Neural progenitor cell (in vitro differentiated cells): ENCODE measurements at regions not wholly inside any gene's neighbourhood (a gene's known extent, or its start where the extent isn't known, plus 50 kb on each side); places are given as distances from the start of the nearest gene placed in this dataset.

Experiments
- DNase-seq: peaks from one replicate; pipeline ENCODE4 v3.0.0-alpha.2; 2016; ENCODE audit warnings: low spot score
- H2AFZ ChIP-seq: fragments of 200-600 bp; sonication (generic); replicated peaks from 2 replicates; pipeline ENCODE4 v1.6.1; 2016; ENCODE audit warnings: antibody characterized with exemption
- H3F3A ChIP-seq: fragments of 200-600 bp; sonication (generic); 2 replicates; pipeline ENCODE4 v1.6.1; 2016; ENCODE audit warnings: antibody characterized with exemption, low read depth
- H3K27ac ChIP-seq: fragments of 200-600 bp; sonication (generic); 2 replicates; pipeline ENCODE4 v1.5.1; 2016; ENCODE audit warnings: mild to moderate bottlenecking
- H3K27me3 ChIP-seq: fragments of 200-600 bp; sonication (generic); 2 replicates; pipeline ENCODE4 v1.6.1; 2016; ENCODE audit warnings: mild to moderate bottlenecking, moderate library complexity
- H3K36me3 ChIP-seq: fragments of 200-600 bp; sonication (generic); 2 replicates; pipeline ENCODE4 v1.5.1; 2016
- H3K4me1 ChIP-seq: fragments of 200-600 bp; sonication (generic); 2 replicates; pipeline ENCODE4 v1.6.1; 2016; ENCODE audit warnings: mixed run types
- H3K4me2 ChIP-seq: fragments of 200-600 bp; sonication (generic); 2 replicates; pipeline ENCODE4 v1.6.1; 2016
- H3K4me3 ChIP-seq: fragments of 200-600 bp; sonication (generic); 2 replicates; pipeline ENCODE4 v1.5.1; 2016
- H3K79me2 ChIP-seq: fragments of 200-600 bp; sonication (generic); 2 replicates; pipeline ENCODE4 v1.6.1; 2016; ENCODE audit warnings: low read depth
- H3K9ac ChIP-seq: fragments of 200-600 bp; sonication (generic); 2 replicates; pipeline ENCODE4 v1.6.1; 2016
- H3K9me3 ChIP-seq: fragments of 200-600 bp; sonication (generic); 2 replicates; pipeline ENCODE4 v1.5.1; 2016; ENCODE audit warnings: low read depth
- H4K20me1 ChIP-seq: fragments of 200-600 bp; sonication (generic); 2 replicates; pipeline ENCODE4 v1.6.1; 2016; ENCODE audit warnings: low read depth
- H3K27ac Mint-ChIP-seq: 3 replicates; pipeline ENCODE4 v1.8.0; 2021; ENCODE audit warnings: mixed read lengths
- H3K27me3 Mint-ChIP-seq: 2 replicates; pipeline ENCODE4 v1.8.0; 2022; ENCODE audit warnings: low read depth, mild to moderate bottlenecking, inconsistent platforms, moderate library complexity, mixed read lengths; ENCODE audit not compliant: insufficient read depth
- H3K36me3 Mint-ChIP-seq: 3 replicates; pipeline ENCODE4 v1.8.0; 2021; ENCODE audit warnings: mixed read lengths
- H3K4me1 Mint-ChIP-seq: 3 replicates; pipeline ENCODE4 v1.8.0; 2021; ENCODE audit warnings: mixed read lengths
- H3K4me3 Mint-ChIP-seq: 3 replicates; pipeline ENCODE4 v1.8.0; 2021; ENCODE audit warnings: mild to moderate bottlenecking, moderate library complexity, mixed read lengths
- H3K9me3 Mint-ChIP-seq: 3 replicates; pipeline ENCODE4 v1.8.0; 2020; ENCODE audit warnings: mixed read lengths
- CTCF ChIP-seq: fragments of 200-600 bp; sonication (generic); IDR thresholded peaks from 2 replicates; pipeline ENCODE4 v1.5.1; 2017; ENCODE audit warnings: antibody characterized with exemption, mild to moderate bottlenecking
- EZH2 ChIP-seq: fragments of 200-600 bp; sonication (generic); IDR thresholded peaks from 2 replicates; pipeline ENCODE4 v1.6.1; 2017; ENCODE audit warnings: antibody characterized with exemption, mild to moderate bottlenecking, moderate library complexity
- EZH2phosphoT487 ChIP-seq: fragments of 200-600 bp; sonication (generic); IDR thresholded peaks from 2 replicates; pipeline ENCODE4 v1.6.1; 2017; ENCODE audit warnings: antibody characterized with exemption

GRCh38 chr6:16852671-16853070 lies 91.4 kb upstream of the ATXN1 start:
- no peaks in the 10 kb centered on the region for H3K27me3 Mint-ChIP-seq
- Histone ChIP-seq H3K79me2 (no peaks in the 10 kb centered on the region), H3F3A (no peaks in the 10 kb centered on the region), H3K36me3 (no peaks in the 10 kb centered on the region), H3K27ac (no peak overlapping the region), H3K4me1 (peaks cover 4% of the 10 kb centered on the region), H3K9ac (no peak overlapping the region), H3K9me3 (no peaks in the 10 kb centered on the region), H3K4me2 (no peak overlapping the region), H3K27me3 (no peaks in the 10 kb centered on the region), H3K4me3 (no peak overlapping the region), H4K20me1 (no peaks in the 10 kb centered on the region), H2AFZ (no peak overlapping the region)
- TF ChIP-seq EZH2 (no peak), EZH2phosphoT487 (no peak)
- H3K36me3 Mint-ChIP-seq = no peaks in the 10 kb centered on the region
- no peak for DNase-seq
- no peak overlapping the region for H3K27ac Mint-ChIP-seq
- no peak overlapping the region for H3K4me3 Mint-ChIP-seq
- H3K4me1 Mint-ChIP-seq = peaks cover 18% of the 10 kb centered on the region
- no peaks in the 10 kb centered on the region for H3K9me3 Mint-ChIP-seq

- no peaks in the 10 kb centered on the region for H3K79me2 ChIP-seq
- H3K4me1 Mint-ChIP-seq = peaks cover 18% of the 10 kb centered on the region
- H3K9me3 ChIP-seq = no peaks in the 10 kb centered on the region
- H3K4me1 ChIP-seq = peaks cover 4% of the 10 kb centered on the region
- no peaks in the 10 kb centered on the region for H3K9me3 Mint-ChIP-seq
- H3K9ac ChIP-seq = no peak overlapping the region
- no peak overlapping the region for H3K4me2 ChIP-seq
- H3K4me3 ChIP-seq = no peak overlapping the region
- no peaks in the 10 kb centered on the region for H3K36me3 ChIP-seq
- H3F3A ChIP-seq = no peaks in the 10 kb centered on the region
- H3K36me3 Mint-ChIP-seq = no peaks in the 10 kb centered on the region
- H3K4me3 Mint-ChIP-seq = no peak overlapping the region
- no peak for TF ChIP-seq EZH2
- no peak for TF ChIP-seq CTCF
- no peak for TF ChIP-seq EZH2phosphoT487
- no peaks in the 10 kb centered on the region for H3K27me3 Mint-ChIP-seq
- DNase-seq = no peak
- H2AFZ ChIP-seq = no peak overlapping the region
- no peaks in the 10 kb centered on the region for H3K27me3 ChIP-seq
- no peaks in the 10 kb centered on the region for H4K20me1 ChIP-seq
- H3K27ac Mint-ChIP-seq = no peak overlapping the region
- H3K27ac ChIP-seq = no peak overlapping the region
Observed at GRCh38 chr6:16851758-16852157, 90.5 kb upstream of the ATXN1 start.

GRCh38 chr6:16851044-16851540 lies 89.8 kb upstream of the ATXN1 start:
- Histone ChIP-seq H3K4me3 (no peak overlapping the region), H3K4me1 (peaks cover 4% of the 10 kb centered on the region), H3K36me3 (no peaks in the 10 kb centered on the region), H3K27ac (no peak overlapping the region), H3K79me2 (no peaks in the 10 kb centered on the region), H3K4me2 (no peak overlapping the region), H3K9ac (no peak overlapping the region), H2AFZ (no peak overlapping the region), H3K9me3 (no peaks in the 10 kb centered on the region), H3F3A (no peaks in the 10 kb centered on the region), H3K27me3 (no peaks in the 10 kb centered on the region), H4K20me1 (no peaks in the 10 kb centered on the region)
- Mint-ChIP-seq H3K4me3 (no peak overlapping the region), H3K27ac (no peak overlapping the region), H3K9me3 (no peaks in the 10 kb centered on the region), H3K4me1 (peaks cover 18% of the 10 kb centered on the region), H3K27me3 (no peaks in the 10 kb centered on the region), H3K36me3 (no peaks in the 10 kb centered on the region)
- TF ChIP-seq EZH2 (no peak), EZH2phosphoT487 (no peak), CTCF (no peak)
- DNase-seq = no peak

- H3K4me3 Mint-ChIP-seq = no peak overlapping the region
- H3K4me3 ChIP-seq = no peak overlapping the region
- peaks cover 4% of the 10 kb centered on the region for H3K4me1 ChIP-seq
- no peaks in the 10 kb centered on the region for H3K36me3 Mint-ChIP-seq
- H3K9ac ChIP-seq = no peak overlapping the region
- H3K27ac Mint-ChIP-seq = no peak overlapping the region
- TF ChIP-seq CTCF = no peak
- no peak for TF ChIP-seq EZH2phosphoT487
- no peak for TF ChIP-seq EZH2
- H3K27me3 ChIP-seq = no peaks in the 10 kb centered on the region
- H3K9me3 Mint-ChIP-seq = no peaks in the 10 kb centered on the region
- H2AFZ ChIP-seq = no peak overlapping the region
- H3K4me2 ChIP-seq = no peak overlapping the region
- H3K4me1 Mint-ChIP-seq = peaks cover 18% of the 10 kb centered on the region
- H3F3A ChIP-seq = no peaks in the 10 kb centered on the region
- DNase-seq = no peak
- no peaks in the 10 kb centered on the region for H3K9me3 ChIP-seq
- no peaks in the 10 kb centered on the region for H4K20me1 ChIP-seq
- H3K36me3 ChIP-seq = no peaks in the 10 kb centered on the region
- H3K27me3 Mint-ChIP-seq = no peaks in the 10 kb centered on the region
- no peaks in the 10 kb centered on the region for H3K79me2 ChIP-seq
- H3K27ac ChIP-seq = no peak overlapping the region
Observed at GRCh38 chr6:16850681-16851026, 89.4 kb upstream of the ATXN1 start.
